H1 (cell line): ENCODE measurements at regions not wholly inside any gene's neighbourhood (a gene's known extent, or its start where the extent isn't known, plus 50 kb on each side); places are given as distances from the start of the nearest gene placed in this dataset.

Experiments used
- CTCF ChIA-PET: fragments of 300-600 bp; sonication (Branson Sonifier 250); formaldehyde crosslinking; loops from one replicate; lab custom pipeline; 2021; ENCODE audit not compliant: partially characterized antibody; lab: Charles Lee
- POLR2A ChIA-PET: fragments of 300-600 bp; sonication (Branson Sonifier 250); formaldehyde crosslinking; loops from one replicate; lab custom pipeline; 2021; ENCODE audit warnings: inconsistent platforms; ENCODE audit not compliant: partially characterized antibody; lab: Charles Lee
- DNase-seq, 2 experiments: peaks; one replicate each; pipeline versions ENCODE4 v3.0.0 to v3.0.0-alpha.2; 2010 to 2022; ENCODE audit warnings: low spot score in 2 of 2, low read depth in 1 of 2, mixed read lengths in 1 of 2
- FAIRE-seq: peaks from 2 replicates; lab custom pipeline; 2011; peaks lifted over from hg19 to GRCh38; lab: Jason Lieb, UNC
- H2AFZ ChIP-seq: 2 replicates; pipeline ENCODE4 v1.8.1; 2012; ENCODE audit warnings: low read length, inconsistent platforms
- H2AK5ac ChIP-seq: 2 replicates; pipeline ENCODE4 v1.6.1; 2013; ENCODE audit warnings: low read depth, low read length
- H2BK120ac ChIP-seq: replicated peaks from 2 replicates; pipeline ENCODE3; 2013; ENCODE audit warnings: low read depth, low read length, inconsistent platforms
- H2BK12ac ChIP-seq: 2 replicates; pipeline ENCODE4 v1.6.1; 2013; ENCODE audit warnings: low read depth, low read length
- H2BK15ac ChIP-seq: 2 replicates; pipeline ENCODE4 v1.6.1; 2013; ENCODE audit warnings: low read length
- H2BK20ac ChIP-seq: 2 replicates; pipeline ENCODE4 v1.6.1; 2013; ENCODE audit warnings: low read length
- H2BK5ac ChIP-seq: 2 replicates; pipeline ENCODE4 v1.6.1; 2013; ENCODE audit warnings: low read depth, low read length
- H3K14ac ChIP-seq: 2 replicates; pipeline ENCODE4 v1.6.1; 2013; ENCODE audit warnings: inconsistent platforms; ENCODE audit not compliant: insufficient read length
- H3K18ac ChIP-seq: 2 replicates; pipeline ENCODE4 v1.6.1; 2013; ENCODE audit warnings: low read length; ENCODE audit errors: extremely low read depth
- H3K23ac ChIP-seq: 2 replicates; pipeline ENCODE4 v1.6.1; 2013; ENCODE audit warnings: inconsistent platforms; ENCODE audit not compliant: insufficient read length
- H3K23me2 ChIP-seq: 2 replicates; pipeline ENCODE4 v1.6.1; 2013; ENCODE audit warnings: low read depth, low read length
- H3K27ac ChIP-seq: 2 replicates; pipeline ENCODE4 v1.6.1; 2011; ENCODE audit warnings: low read depth, low read length, inconsistent platforms
- H3K27me3 ChIP-seq, 4 experiments: replicated peaks in 1 of 4; 1 replicate in 1 of 4; 2 replicates in 3 of 4; pipeline versions ENCODE4 v1.6.1 to v1.8.1; 2011 to 2013; ENCODE audit warnings: low read length in 3 of 4, mild to moderate bottlenecking in 3 of 4, inconsistent platforms in 2 of 4, mixed read lengths in 2 of 4, moderate library complexity in 1 of 4; ENCODE audit not compliant: control insufficient read depth in 3 of 4, insufficient read depth in 3 of 4; ENCODE audit errors: extremely low read depth in 1 of 4
- H3K36me3 ChIP-seq, 4 experiments: 2 replicates each; pipeline versions ENCODE4 v1.6.1 to v1.8.1; 2011 to 2013; ENCODE audit warnings: mild to moderate bottlenecking in 4 of 4, low read length in 3 of 4, moderate library complexity in 2 of 4, control low read depth in 1 of 4, inconsistent platforms in 1 of 4; ENCODE audit not compliant: insufficient read depth in 4 of 4, control insufficient read depth in 2 of 4
- H3K4ac ChIP-seq: replicated peaks from 2 replicates; pipeline ENCODE3; 2013; ENCODE audit warnings: low read length, low read depth, mixed read lengths, inconsistent platforms; ENCODE audit not compliant: insufficient read length
- H3K4me1 ChIP-seq, 4 experiments: replicated peaks in 1 of 4; 1 replicate in 1 of 4; 2 replicates in 3 of 4; pipeline versions ENCODE4 v1.6.1 to v1.8.1; 2011 to 2013; ENCODE audit warnings: low read length in 3 of 4, inconsistent platforms in 2 of 4, mixed read lengths in 1 of 4; ENCODE audit not compliant: insufficient read depth in 4 of 4, control insufficient read depth in 3 of 4
- H3K4me2 ChIP-seq, 2 experiments: 2 replicates each; pipeline versions ENCODE4 v1.6.1 to v1.8.1; 2011 to 2013; ENCODE audit warnings: low read depth in 2 of 2, low read length in 2 of 2, control low read depth in 1 of 2, inconsistent platforms in 1 of 2, mild to moderate bottlenecking in 1 of 2; ENCODE audit not compliant: insufficient read depth in 1 of 2
- H3K4me3 ChIP-seq, 4 experiments: fragments of 200-600, 300-600 bp in 1 of 4; sonication (generic), shearing (Covaris generic), sonication (Bioruptor Twin) in 1 of 4; 2 replicates each; pipeline versions ENCODE4 v1.5.1 to v1.8.1; 2011 to 2016; ENCODE audit warnings: low read length in 4 of 4, low read depth in 3 of 4, control low read depth in 2 of 4, inconsistent platforms in 2 of 4, mild to moderate bottlenecking in 2 of 4, mixed read lengths in 1 of 4, moderate library complexity in 1 of 4; ENCODE audit not compliant: insufficient read depth in 2 of 4; ENCODE audit errors: extremely low read depth in 1 of 4
- H3K56ac ChIP-seq: replicated peaks from 2 replicates; pipeline ENCODE3; 2013; ENCODE audit warnings: low read depth, mild to moderate bottlenecking, mixed read lengths, low read length, inconsistent platforms; ENCODE audit not compliant: insufficient read length
- H3K79me1 ChIP-seq: 2 replicates; pipeline ENCODE4 v1.6.1; 2013; ENCODE audit warnings: low read depth, low read length, control low read depth
- H3K79me2 ChIP-seq, 2 experiments: 2 replicates each; pipeline versions ENCODE4 v1.6.1 to v1.8.1; 2012 to 2013; ENCODE audit warnings: low read length in 2 of 2, mild to moderate bottlenecking in 2 of 2, inconsistent platforms in 1 of 2; ENCODE audit not compliant: insufficient read depth in 2 of 2, control insufficient read depth in 1 of 2
- H3K9ac ChIP-seq, 4 experiments: replicated peaks in 1 of 4; 1 replicate in 1 of 4; 2 replicates in 3 of 4; pipeline versions ENCODE4 v1.6.1 to v1.8.1; 2011 to 2013; ENCODE audit warnings: low read depth in 3 of 4, low read length in 3 of 4, control low read depth in 2 of 4, mild to moderate bottlenecking in 2 of 4, moderate library complexity in 2 of 4, inconsistent platforms in 1 of 4; ENCODE audit errors: extremely low read depth in 1 of 4
- H3K9me3 ChIP-seq, 2 experiments: 2 replicates each; pipeline versions ENCODE4 v1.6.1 to v1.8.1; 2012 to 2013; ENCODE audit warnings: mild to moderate bottlenecking in 2 of 2, moderate library complexity in 2 of 2, control low read depth in 1 of 2, inconsistent platforms in 1 of 2, low read depth in 1 of 2, low read length in 1 of 2, mixed read lengths in 1 of 2; ENCODE audit not compliant: insufficient read depth in 2 of 2
- H4K20me1 ChIP-seq, 2 experiments: replicated peaks in 1 of 2; 2 replicates each; pipeline versions ENCODE3 to v1.8.1; 2011 to 2013; ENCODE audit warnings: inconsistent platforms in 2 of 2, low read length in 2 of 2, mild to moderate bottlenecking in 1 of 2; ENCODE audit not compliant: insufficient read depth in 2 of 2, control insufficient read depth in 1 of 2
- H4K5ac ChIP-seq: 2 replicates; pipeline ENCODE4 v1.6.1; 2013; ENCODE audit warnings: low read length, low read depth, mixed read lengths, inconsistent platforms; ENCODE audit not compliant: insufficient read length
- H4K8ac ChIP-seq: 2 replicates; pipeline ENCODE4 v1.8.0; 2013; ENCODE audit warnings: mild to moderate bottlenecking, moderate library complexity, low read length, inconsistent platforms; ENCODE audit not compliant: insufficient read depth; ENCODE audit errors: extremely low read depth
- H4K91ac ChIP-seq: replicated peaks from 2 replicates; pipeline ENCODE3; 2013; ENCODE audit warnings: low read length, mixed read lengths, inconsistent platforms; ENCODE audit not compliant: insufficient read length
- BCL11A ChIP-seq, 2 experiments: IDR thresholded peaks; one replicate each; pipeline ENCODE4 v1.6.1; 2011; ENCODE audit warnings: low read depth in 2 of 2, low read length in 2 of 2, mild to moderate bottlenecking in 2 of 2
- CEBPB ChIP-seq: IDR thresholded peaks from 2 replicates; pipeline ENCODE4 v1.6.1; 2012; ENCODE audit warnings: low read depth, low read length
- CHD2 ChIP-seq: IDR thresholded peaks from 2 replicates; pipeline ENCODE4 v1.6.1; 2012; ENCODE audit warnings: low read length, improper control_type of control experiment
- GTF2F1 ChIP-seq: IDR thresholded peaks from 2 replicates; pipeline ENCODE4 v1.6.1; 2012; ENCODE audit warnings: low read depth, low read length, improper control_type of control experiment, borderline replicate concordance
- JUND ChIP-seq: IDR thresholded peaks from 2 replicates; pipeline ENCODE4 v1.6.1; 2011; ENCODE audit warnings: mild to moderate bottlenecking, improper control_type of control experiment, low read length
- KDM1A ChIP-seq: fragments of 200-600, 300-600 bp; sonication (generic); IDR thresholded peaks from 2 replicates; pipeline ENCODE4 v1.7.1; 2016; ENCODE audit warnings: mild to moderate bottlenecking, low read length, borderline replicate concordance
- KDM5A ChIP-seq: fragments of 200-600 bp; IDR thresholded peaks from 2 replicates; pipeline ENCODE4 v1.7.1; 2012; ENCODE audit warnings: mild to moderate bottlenecking, low read length, inconsistent platforms, mixed read lengths
- MAX ChIP-seq: IDR thresholded peaks from 2 replicates; pipeline ENCODE4 v1.6.1; 2012; ENCODE audit warnings: inconsistent platforms
- NANOG ChIP-seq: IDR thresholded peaks from 2 replicates; pipeline ENCODE4 v1.6.1; 2011; ENCODE audit warnings: low read length, low read depth, mild to moderate bottlenecking, inconsistent platforms; ENCODE audit not compliant: insufficient read depth, poor library complexity, severe bottlenecking
- RAD21 ChIP-seq, 2 experiments: IDR thresholded peaks in 1 of 2; conservative IDR thresholded peaks in 1 of 2; 2 replicates each; pipeline ENCODE4 v1.6.1; 2011; ENCODE audit warnings: low read depth in 2 of 2, low read length in 2 of 2, improper control_type of control experiment in 1 of 2, inconsistent platforms in 1 of 2, mild to moderate bottlenecking in 1 of 2, moderate library complexity in 1 of 2
- RNF2 ChIP-seq: fragments of 200-900, 300-1000 bp; sonication (generic); IDR thresholded peaks from 2 replicates; pipeline ENCODE4 v1.7.1; 2016; ENCODE audit warnings: borderline replicate concordance, low read depth, mild to moderate bottlenecking, antibody characterized with exemption, low read length; ENCODE audit not compliant: poor library complexity, severe bottlenecking; ENCODE audit errors: missing control alignments
- SIN3A ChIP-seq, 2 experiments: IDR thresholded peaks in 1 of 2; conservative IDR thresholded peaks in 1 of 2; 2 replicates each; pipeline ENCODE4 v1.6.1; 2011 to 2012; ENCODE audit warnings: low read length in 2 of 2, improper control_type of control experiment in 1 of 2, low read depth in 1 of 2, mild to moderate bottlenecking in 1 of 2
- USF2 ChIP-seq: IDR thresholded peaks from 2 replicates; pipeline ENCODE4 v1.6.1; 2011; ENCODE audit warnings: low read length, improper control_type of control experiment
- WGBS, 2 experiments: shearing (Covaris generic) in 1 of 2; methylation state at CpG; one replicate each; pipeline versions ENCODE4 v1.1.6 to v1.1.7; 2013 to 2015; ENCODE audit warnings: low lambda C conversion rate in 2 of 2, mixed read lengths in 2 of 2, inconsistent platforms in 1 of 2, low coverage in 1 of 2, missing lambda C conversion rate in 1 of 2; ENCODE audit not compliant: insufficient replicate concordance in 2 of 2, insufficient coverage in 1 of 2, insufficient read length in 1 of 2; ENCODE audit errors: extremely low coverage in 1 of 2, missing lambda C conversion rate in 1 of 2; 5-methylcytosine and 5-hydroxymethylcytosine counted together

GRCh38 chr11:116119158-116119557 is 614.9 kb upstream of the CADM1 start:
- H2BK120ac ChIP-seq = no peak overlapping the region
- no peaks in the 10 kb centered on the region for H3K23me2 ChIP-seq
- no peak overlapping the region for H2AK5ac ChIP-seq
- H3K4me1 ChIP-seq = no peaks in the 10 kb centered on the region
- H3K79me2 ChIP-seq = no peaks in the 10 kb centered on the region
- H3K36me3 ChIP-seq = no peaks in the 10 kb centered on the region
- no peaks in the 10 kb centered on the region; a peak in 1 of 4 replicates for H3K9me3 ChIP-seq
- H3K79me1 ChIP-seq = no peaks in the 10 kb centered on the region
- no peaks in the 10 kb centered on the region for H4K20me1 ChIP-seq
- H3K27me3 ChIP-seq = no peaks in the 10 kb centered on the region; a peak in 1 of 7 replicates
- H3K56ac ChIP-seq = no peak overlapping the region
- H4K5ac ChIP-seq = no peak overlapping the region
- H2BK15ac ChIP-seq = no peak overlapping the region
- H4K8ac ChIP-seq = no peak overlapping the region
- H2BK5ac ChIP-seq = no peak overlapping the region
- no peak overlapping the region for H3K4me2 ChIP-seq
- H3K23ac ChIP-seq = no peak overlapping the region
- no peak overlapping the region for H3K9ac ChIP-seq
- CTCF ChIA-PET = no interaction called here
- DNase-seq (peak in 1 of 2 experiments; percentile 13), FAIRE-seq (no peak)
- H3K14ac ChIP-seq = no peak overlapping the region
- H3K4ac ChIP-seq = no peak overlapping the region
- no peak overlapping the region for H3K18ac ChIP-seq
- no peak overlapping the region for H3K4me3 ChIP-seq
- H2BK20ac ChIP-seq = no peak overlapping the region
- H3K27ac ChIP-seq = no peak overlapping the region
- no peak overlapping the region for H4K91ac ChIP-seq
- POLR2A ChIA-PET = no interaction called here
- H2BK12ac ChIP-seq = no peak overlapping the region
- no peak overlapping the region for H2AFZ ChIP-seq
- 93% methylated on average over 11 of the region's 11 CpGs; no CpG with 5 or more reads in 1 of the 2 experiments for WGBS, 2 experiments
- no peak for TF ChIP-seq KDM1A
- no peak for TF ChIP-seq MAX
- no peak for TF ChIP-seq CHD2
- no peak for TF ChIP-seq JUND
- TF ChIP-seq BCL11A (IDR thresholded peaks at IDR 0.05; ENCODE audit: low read depth in 2 of 2, low read length in 2 of 2) = no peak
- no peak for TF ChIP-seq NANOG
- TF ChIP-seq RNF2 = no peak
- TF ChIP-seq RAD21 (IDR thresholded peaks at IDR 0.05 in 1 of 2, conservative IDR thresholded peaks at IDR 0.05 in 1 of 2; ENCODE audit: low read depth in 2 of 2, low read length in 2 of 2) = no peak
- no peak for TF ChIP-seq GTF2F1
- no peak for TF ChIP-seq KDM5A
- no peak for TF ChIP-seq USF2
- no peak for TF ChIP-seq CEBPB
- TF ChIP-seq SIN3A (conservative IDR thresholded peaks at IDR 0.05 in 1 of 2, IDR thresholded peaks at IDR 0.05 in 1 of 2; ENCODE audit: low read depth in 1 of 2, low read length in 2 of 2) = no peak
